Mammary epithelial cell (primary cell): ENCODE measurements at regions not wholly inside any gene's neighbourhood (a gene's known extent, or its start where the extent isn't known, plus 50 kb on each side); places are given as distances from the start of the nearest gene placed in this dataset.

Experiments
- CTCF ChIP-seq, 2 donors: IDR thresholded peaks in 1 of 2; conservative IDR thresholded peaks in 1 of 2; 2 replicates each; pipeline ENCODE4 v1.5.1; 2011 to 2012; ENCODE audit warnings: inconsistent platforms in 2 of 2, low read length in 2 of 2, mild to moderate bottlenecking in 2 of 2, control low read depth in 1 of 2, low read depth in 1 of 2; ENCODE audit not compliant: insufficient read depth in 1 of 2; ENCODE audit errors: extremely low read depth in 1 of 2
- EZH2 ChIP-seq: IDR thresholded peaks from 2 replicates; pipeline ENCODE4 v1.6.1; 2012; ENCODE audit warnings: low read length, inconsistent platforms, borderline replicate concordance

DNA sequence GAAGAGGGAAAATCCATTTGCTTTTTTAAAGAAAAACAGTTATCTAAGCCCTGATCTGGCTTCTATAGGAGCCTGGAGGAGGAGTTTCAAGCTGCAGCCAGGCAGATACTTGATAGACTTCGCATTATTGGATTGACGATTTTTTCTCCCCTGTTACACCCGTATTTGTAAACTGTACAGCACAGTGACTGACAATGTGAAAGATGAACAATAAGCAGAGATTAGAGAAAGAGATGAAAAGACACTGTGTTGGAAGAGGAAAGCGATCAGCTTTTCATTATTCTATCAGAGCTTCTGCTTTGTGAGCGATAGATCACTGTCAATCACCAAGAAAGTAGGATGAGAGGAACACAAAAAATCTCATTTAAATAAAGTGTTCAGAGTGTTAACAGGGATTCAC, 639.2 kb downstream of the TLL1 start:
- TF ChIP-seq CTCF (conservative IDR thresholded peaks at IDR 0.05 in 1 of 2, IDR thresholded peaks at IDR 0.05 in 1 of 2; ENCODE audit: extremely low read depth in 1 of 2, insufficient read depth in 1 of 2, low read depth in 1 of 2, low read length in 2 of 2): no peak
- no peak for TF ChIP-seq EZH2
